ENCODE measurements at regions not wholly inside any gene's neighbourhood (a gene's known extent, or its start where the extent isn't known, plus 50 kb on each side); places are given as distances from the start of the nearest gene placed in this dataset.
"Not testable (repeated sequence)": the region's sequence is repeated elsewhere in the genome, so short reads cannot be mapped to it uniquely, and the experiment has no call there.

DNA sequence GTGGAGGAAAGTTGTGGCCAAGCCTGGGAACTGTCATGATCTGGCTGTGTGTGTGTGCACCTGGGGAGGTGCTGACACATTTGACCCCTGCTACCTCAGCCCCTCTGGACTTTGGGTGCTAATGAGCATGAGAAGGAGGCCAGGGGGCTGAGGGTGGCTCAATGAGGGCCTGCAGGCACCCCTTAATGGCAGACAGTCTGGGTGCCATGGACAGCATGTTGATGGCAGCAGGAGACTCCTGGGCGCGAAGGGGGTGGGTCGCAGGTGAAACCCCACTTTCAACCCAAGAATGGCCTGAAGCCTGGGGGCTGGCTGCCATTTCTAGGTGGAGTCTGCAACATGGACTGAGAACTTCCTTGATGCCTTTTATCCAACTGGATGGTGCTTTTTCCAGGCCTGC is 216.4 kb upstream of the TRPC4 start:
- no peak for DNase-seq (ENCODE audit: low read depth)
- no peak overlapping the region for H3K4me3 ChIP-seq (ENCODE audit: control insufficient read depth, low read depth, low read length)
- TF ChIP-seq, protein P1, sequence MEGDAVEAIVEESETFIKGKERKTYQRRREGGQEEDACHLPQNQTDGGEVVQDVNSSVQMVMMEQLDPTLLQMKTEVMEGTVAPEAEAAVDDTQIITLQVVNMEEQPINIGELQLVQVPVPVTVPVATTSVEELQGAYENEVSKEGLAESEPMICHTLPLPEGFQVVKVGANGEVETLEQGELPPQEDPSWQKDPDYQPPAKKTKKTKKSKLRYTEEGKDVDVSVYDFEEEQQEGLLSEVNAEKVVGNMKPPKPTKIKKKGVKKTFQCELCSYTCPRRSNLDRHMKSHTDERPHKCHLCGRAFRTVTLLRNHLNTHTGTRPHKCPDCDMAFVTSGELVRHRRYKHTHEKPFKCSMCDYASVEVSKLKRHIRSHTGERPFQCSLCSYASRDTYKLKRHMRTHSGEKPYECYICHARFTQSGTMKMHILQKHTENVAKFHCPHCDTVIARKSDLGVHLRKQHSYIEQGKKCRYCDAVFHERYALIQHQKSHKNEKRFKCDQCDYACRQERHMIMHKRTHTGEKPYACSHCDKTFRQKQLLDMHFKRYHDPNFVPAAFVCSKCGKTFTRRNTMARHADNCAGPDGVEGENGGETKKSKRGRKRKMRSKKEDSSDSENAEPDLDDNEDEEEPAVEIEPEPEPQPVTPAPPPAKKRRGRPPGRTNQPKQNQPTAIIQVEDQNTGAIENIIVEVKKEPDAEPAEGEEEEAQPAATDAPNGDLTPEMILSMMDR (IDR thresholded peaks at IDR 0.05; ENCODE audit: control insufficient read depth, insufficient read depth, low read depth, low read length, missing control alignments), result no peak

DNA sequence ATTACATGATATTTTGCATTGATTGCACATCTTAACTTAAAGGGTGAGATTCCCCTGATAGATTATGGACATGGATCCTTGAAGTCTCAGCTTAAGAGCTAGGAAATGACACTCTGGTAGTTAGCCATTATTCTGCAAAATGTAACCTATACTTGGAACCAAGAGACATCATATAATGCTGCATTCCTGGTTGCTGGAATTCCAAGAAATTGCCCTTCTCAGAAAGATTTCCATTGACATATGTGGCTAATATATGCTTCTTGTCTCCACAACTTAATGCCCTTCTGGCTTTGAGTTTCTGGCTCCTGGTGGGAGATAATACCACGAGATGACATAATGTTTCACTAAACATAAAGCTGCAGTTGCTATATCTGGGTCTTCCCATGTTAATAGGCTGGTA is 204.4 kb upstream of the TRPC4 start:
- no peak for DNase-seq (ENCODE audit: low read depth)
- TF ChIP-seq, protein P1 (IDR thresholded peaks at IDR 0.05; ENCODE audit: control insufficient read depth, insufficient read depth, low read depth, low read length, missing control alignments), result no peak
- H3K4me3 ChIP-seq (ENCODE audit: control insufficient read depth, low read depth, low read length), result no peak overlapping the region

DNA sequence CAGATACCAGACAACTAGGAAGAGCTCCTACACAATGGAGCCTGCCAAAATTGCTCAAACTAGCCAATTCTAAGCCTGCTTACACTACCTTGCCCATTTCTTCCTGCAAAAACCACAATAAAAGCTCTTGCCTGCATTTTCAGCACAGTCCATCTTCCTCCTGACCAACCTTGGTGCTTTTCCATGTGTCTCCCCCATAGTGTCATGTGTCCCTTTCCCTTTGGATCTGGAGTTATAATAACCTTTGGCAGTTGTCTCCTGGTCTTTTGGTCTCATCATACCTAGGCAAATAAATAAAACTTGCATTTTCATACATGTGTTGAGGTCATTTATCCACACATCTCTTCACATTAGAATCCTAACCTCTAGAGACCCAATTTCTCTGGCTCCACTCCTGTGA is 203.1 kb upstream of the TRPC4 start:
- DNase-seq (ENCODE audit: low read depth), result no peak
- H3K4me3 ChIP-seq (ENCODE audit: control insufficient read depth, low read depth, low read length), result no peak overlapping the region
- TF ChIP-seq, protein P1 (IDR thresholded peaks at IDR 0.05; ENCODE audit: control insufficient read depth, insufficient read depth, low read depth, low read length, missing control alignments), result no peak

DNA sequence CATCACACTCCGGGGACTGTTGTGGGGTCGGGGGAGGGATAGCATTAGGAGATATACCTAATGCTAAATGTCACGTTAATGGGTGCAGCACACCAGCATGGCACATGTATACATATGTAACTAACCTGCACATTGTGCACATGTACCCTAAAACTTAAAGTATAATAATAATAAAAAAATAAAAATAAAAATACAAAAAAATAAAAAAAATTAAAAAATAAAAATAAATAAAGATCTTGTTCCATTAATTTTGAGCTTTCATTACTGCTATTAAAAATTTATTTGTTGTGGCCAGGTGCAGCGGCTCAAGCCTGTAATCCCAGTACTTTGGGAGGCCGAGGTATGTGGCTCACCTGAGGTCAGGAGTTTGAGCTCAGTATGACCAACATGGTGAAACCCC is 201.8 kb upstream of the TRPC4 start:
- not testable (repeated sequence) for H3K4me3 ChIP-seq (ENCODE audit: control insufficient read depth, low read depth, low read length); DNase-seq (ENCODE audit: low read depth)

DNA sequence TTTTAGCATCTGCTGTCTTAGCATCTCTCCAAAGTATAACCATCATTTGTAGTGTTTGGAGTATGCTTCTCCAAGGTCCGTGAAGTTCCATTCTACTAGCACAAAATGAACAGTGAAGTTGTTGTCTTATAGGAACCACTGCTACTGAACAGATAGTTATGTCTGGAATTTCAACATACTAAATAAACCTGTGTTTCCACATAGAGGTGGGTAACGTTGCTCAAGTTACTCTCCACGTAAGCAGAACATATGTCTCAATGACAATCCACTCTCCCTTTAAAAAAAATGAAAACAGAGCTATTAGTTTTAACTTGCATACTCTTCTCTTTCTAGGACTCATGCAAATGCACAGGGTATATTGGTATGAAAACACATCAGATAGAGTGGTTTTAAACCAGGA is 184.3 kb upstream of the TRPC4 start:
- H3K4me3 ChIP-seq (ENCODE audit: control insufficient read depth, low read depth, low read length), result no peak overlapping the region
- TF ChIP-seq, protein P1 (IDR thresholded peaks at IDR 0.05; ENCODE audit: control insufficient read depth, insufficient read depth, low read depth, low read length, missing control alignments), result no peak
- DNase-seq (ENCODE audit: low read depth), result no peak

DNA sequence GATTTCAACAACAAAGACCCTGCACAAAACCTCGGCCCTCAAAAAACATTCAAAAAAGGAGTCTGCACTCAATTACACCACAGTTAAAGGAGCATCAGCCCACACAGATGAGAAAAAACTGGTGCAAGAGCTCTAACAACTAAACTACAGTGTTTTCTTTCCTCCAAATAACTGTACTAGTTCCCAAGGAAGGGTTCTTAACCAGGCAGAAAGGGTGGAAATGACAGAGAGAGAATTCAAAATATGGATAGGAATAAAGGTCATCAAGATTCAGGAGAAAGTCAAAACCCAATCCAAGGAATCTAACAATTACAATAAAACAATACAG is 176.4 kb upstream of the TRPC4 start:
- H3K4me3 ChIP-seq (ENCODE audit: control insufficient read depth, low read depth, low read length), result no peak overlapping the region
- DNase-seq (ENCODE audit: low read depth), result no peak
- TF ChIP-seq, protein P1 (IDR thresholded peaks at IDR 0.05; ENCODE audit: control insufficient read depth, insufficient read depth, low read depth, low read length, missing control alignments), result no peak

DNA sequence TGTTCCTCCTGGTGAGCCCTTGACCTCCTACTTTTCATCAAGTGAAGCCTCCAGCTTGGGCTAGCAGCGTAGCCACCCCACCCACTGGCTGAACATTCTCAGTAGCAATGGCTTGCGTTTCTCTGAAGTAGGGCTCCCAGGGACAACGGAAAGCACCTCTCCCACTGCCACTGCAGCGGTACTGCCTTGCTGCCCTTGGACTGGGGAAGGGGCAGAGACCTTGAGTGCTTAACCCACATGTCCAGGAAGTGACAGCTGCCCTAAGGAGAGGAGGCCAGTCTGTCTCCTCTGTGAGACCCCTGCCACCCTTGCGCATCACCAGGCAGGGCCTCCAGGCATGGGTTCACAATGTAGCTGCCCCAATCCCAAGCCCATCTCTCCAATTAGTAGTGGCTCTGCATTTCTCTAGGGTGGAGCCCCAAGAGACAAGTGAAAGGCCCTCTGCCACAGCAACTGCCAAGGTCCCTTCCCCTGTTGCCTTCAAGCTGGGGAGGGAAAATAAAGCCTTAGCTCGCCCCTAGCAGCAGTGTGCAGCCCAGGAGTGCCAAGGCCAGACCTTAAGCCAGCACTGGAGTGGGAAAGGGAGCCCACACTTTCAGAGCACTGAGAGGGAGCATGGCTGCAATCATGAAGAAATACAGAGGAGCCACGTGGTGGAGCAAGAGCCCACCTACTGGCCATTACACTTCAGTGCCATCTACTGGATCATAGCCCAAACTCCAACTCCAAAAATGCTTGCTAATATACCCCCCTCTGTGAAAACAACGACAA is 175.9 kb upstream of the TRPC4 start:
- no peak overlapping the region for H3K4me3 ChIP-seq (ENCODE audit: control insufficient read depth, low read depth, low read length)
- DNase-seq (ENCODE audit: low read depth), result no peak
- TF ChIP-seq, protein P1 (IDR thresholded peaks at IDR 0.05; ENCODE audit: control insufficient read depth, insufficient read depth, low read depth, low read length, missing control alignments), result peak; percentile 60

Measured in AG09309 (cell line).